ENCODE measurements at regions not wholly inside any gene's neighbourhood (a gene's known extent, or its start where the extent isn't known, plus 50 kb on each side); places are given as distances from the start of the nearest gene placed in this dataset.

DNA sequence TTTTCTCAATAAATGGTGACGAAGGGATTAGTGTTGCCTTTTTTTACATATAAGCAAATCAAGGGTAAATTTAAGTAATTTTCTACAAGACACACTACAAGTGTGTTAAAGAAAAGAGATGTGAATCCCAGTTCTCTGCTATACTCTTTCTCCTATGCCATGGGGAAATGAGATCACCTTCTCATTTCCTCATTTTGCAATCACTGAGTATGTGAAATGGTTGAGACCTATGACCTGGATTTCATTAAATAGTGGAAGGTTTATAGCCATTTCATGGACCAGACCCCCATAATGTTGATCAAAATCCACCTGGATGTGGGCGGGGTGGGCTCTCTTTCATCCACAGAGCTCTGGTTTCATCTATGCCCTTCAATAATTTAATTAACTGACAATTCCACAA is 66.9 kb upstream of the SLIT3 start:
- TF ChIP-seq, protein P1, sequence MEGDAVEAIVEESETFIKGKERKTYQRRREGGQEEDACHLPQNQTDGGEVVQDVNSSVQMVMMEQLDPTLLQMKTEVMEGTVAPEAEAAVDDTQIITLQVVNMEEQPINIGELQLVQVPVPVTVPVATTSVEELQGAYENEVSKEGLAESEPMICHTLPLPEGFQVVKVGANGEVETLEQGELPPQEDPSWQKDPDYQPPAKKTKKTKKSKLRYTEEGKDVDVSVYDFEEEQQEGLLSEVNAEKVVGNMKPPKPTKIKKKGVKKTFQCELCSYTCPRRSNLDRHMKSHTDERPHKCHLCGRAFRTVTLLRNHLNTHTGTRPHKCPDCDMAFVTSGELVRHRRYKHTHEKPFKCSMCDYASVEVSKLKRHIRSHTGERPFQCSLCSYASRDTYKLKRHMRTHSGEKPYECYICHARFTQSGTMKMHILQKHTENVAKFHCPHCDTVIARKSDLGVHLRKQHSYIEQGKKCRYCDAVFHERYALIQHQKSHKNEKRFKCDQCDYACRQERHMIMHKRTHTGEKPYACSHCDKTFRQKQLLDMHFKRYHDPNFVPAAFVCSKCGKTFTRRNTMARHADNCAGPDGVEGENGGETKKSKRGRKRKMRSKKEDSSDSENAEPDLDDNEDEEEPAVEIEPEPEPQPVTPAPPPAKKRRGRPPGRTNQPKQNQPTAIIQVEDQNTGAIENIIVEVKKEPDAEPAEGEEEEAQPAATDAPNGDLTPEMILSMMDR (IDR thresholded peaks at IDR 0.05; ENCODE audit: insufficient read depth, low read length): no peak
- TF ChIP-seq GABPA (IDR thresholded peaks at IDR 0.05; ENCODE audit: low read depth) (no peak), POLR2AphosphoS5 (IDR thresholded peaks at IDR 0.05; ENCODE audit: low read depth) (no peak), SPI1 (IDR thresholded peaks at IDR 0.05; ENCODE audit: borderline replicate concordance, low read depth) (no peak)
- TF ChIP-seq, protein P2, sequence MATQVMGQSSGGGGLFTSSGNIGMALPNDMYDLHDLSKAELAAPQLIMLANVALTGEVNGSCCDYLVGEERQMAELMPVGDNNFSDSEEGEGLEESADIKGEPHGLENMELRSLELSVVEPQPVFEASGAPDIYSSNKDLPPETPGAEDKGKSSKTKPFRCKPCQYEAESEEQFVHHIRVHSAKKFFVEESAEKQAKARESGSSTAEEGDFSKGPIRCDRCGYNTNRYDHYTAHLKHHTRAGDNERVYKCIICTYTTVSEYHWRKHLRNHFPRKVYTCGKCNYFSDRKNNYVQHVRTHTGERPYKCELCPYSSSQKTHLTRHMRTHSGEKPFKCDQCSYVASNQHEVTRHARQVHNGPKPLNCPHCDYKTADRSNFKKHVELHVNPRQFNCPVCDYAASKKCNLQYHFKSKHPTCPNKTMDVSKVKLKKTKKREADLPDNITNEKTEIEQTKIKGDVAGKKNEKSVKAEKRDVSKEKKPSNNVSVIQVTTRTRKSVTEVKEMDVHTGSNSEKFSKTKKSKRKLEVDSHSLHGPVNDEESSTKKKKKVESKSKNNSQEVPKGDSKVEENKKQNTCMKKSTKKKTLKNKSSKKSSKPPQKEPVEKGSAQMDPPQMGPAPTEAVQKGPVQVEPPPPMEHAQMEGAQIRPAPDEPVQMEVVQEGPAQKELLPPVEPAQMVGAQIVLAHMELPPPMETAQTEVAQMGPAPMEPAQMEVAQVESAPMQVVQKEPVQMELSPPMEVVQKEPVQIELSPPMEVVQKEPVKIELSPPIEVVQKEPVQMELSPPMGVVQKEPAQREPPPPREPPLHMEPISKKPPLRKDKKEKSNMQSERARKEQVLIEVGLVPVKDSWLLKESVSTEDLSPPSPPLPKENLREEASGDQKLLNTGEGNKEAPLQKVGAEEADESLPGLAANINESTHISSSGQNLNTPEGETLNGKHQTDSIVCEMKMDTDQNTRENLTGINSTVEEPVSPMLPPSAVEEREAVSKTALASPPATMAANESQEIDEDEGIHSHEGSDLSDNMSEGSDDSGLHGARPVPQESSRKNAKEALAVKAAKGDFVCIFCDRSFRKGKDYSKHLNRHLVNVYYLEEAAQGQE (IDR thresholded peaks at IDR 0.05; ENCODE audit: insufficient replicate concordance, low read depth): no peak

Measured in HL-60 (cell line).